ENCODE measurements at regions not wholly inside any gene's neighbourhood (a gene's known extent, or its start where the extent isn't known, plus 50 kb on each side); places are given as distances from the start of the nearest gene placed in this dataset.

DNA sequence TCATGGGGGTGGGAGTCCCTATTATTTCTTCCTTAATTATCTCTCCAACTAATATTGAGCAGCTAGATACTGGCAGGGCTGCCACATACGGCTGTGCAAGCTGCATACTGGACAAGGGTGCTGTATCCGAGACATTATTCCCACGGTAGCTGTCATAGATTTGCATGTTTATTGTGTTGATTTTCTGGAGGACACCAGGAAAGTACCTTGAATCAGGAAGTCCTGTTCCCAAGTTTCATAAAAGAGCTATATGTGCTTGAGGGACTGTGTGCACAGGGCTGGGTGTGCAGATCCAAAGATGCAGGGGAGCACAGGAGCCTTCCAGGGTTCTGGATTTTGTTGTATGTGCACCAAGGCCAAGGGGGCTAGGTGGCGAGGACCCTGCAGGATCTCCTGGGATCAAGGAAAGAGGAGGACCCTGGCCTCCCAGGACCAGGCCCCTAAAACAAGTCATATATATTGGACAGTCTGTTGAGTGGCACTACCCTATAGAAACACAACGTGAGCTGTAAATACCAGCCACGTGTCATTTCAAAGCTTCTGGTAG lies 119.2 kb upstream of the ALDH1A3 start:
- intact Hi-C loops (cut with micrococcal nuclease) = no loop called here
- Histone ChIP-seq H3K27me3 (ENCODE audit: insufficient read depth, low read length) (no peaks in the 10 kb centered on the region), H3K4me1 (ENCODE audit: control insufficient read depth in 1 of 2, insufficient read depth in 2 of 2, low read length in 2 of 2) (peaks cover 29 to 79% of the 10 kb centered on the region in 2 experiments), H3K27ac (ENCODE audit: low read depth, low read length) (peak overlapping the region; percentile 50), H3K4me2 (ENCODE audit: low read length) (peak overlapping the region; percentile 74), H3K9me2 (ENCODE audit: insufficient read depth) (no peaks in the 10 kb centered on the region), H3K9ac (ENCODE audit: low read length) (peak overlapping the region; percentile 56), H2AFZ (ENCODE audit: low read depth, low read length, poor library complexity, severe bottlenecking) (peak overlapping the region; percentile 90), H3K9me3 (ENCODE audit: control insufficient read depth in 1 of 2, insufficient read depth in 1 of 2, low read depth in 1 of 2, low read length in 2 of 2) (no peaks in the 10 kb centered on the region), H3K79me2 (ENCODE audit: insufficient read depth, low read length) (no peaks in the 10 kb centered on the region), H3K4me3 (replicated peaks in 1 of 2; ENCODE audit: low read depth in 1 of 2, low read length in 2 of 2) (peak overlapping the region; percentile 17 to 42; a peak in 2 of 4 replicates), H3K36me3 (ENCODE audit: control insufficient read depth in 1 of 2, insufficient read depth in 2 of 2, low read length in 2 of 2) (no peaks in the 10 kb centered on the region), H4K20me1 (ENCODE audit: insufficient read depth) (no peaks in the 10 kb centered on the region)
- no TSS peak for BruUV-seq (replicated peaks)
- TF ChIP-seq JUND (IDR thresholded peaks at IDR 0.05) = no peak
- TF ChIP-seq EGR1 (IDR thresholded peaks at IDR 0.05; ENCODE audit: low read depth) = no peak
- no peak for TF ChIP-seq CBX3 (IDR thresholded peaks at IDR 0.05; ENCODE audit: low read depth)
- TF ChIP-seq SP1 (IDR thresholded peaks at IDR 0.05; ENCODE audit: low read depth) = no peak
- TF ChIP-seq, protein P1, sequence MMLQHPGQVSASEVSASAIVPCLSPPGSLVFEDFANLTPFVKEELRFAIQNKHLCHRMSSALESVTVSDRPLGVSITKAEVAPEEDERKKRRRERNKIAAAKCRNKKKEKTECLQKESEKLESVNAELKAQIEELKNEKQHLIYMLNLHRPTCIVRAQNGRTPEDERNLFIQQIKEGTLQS (IDR thresholded peaks at IDR 0.05) = no peak
- no peak for TF ChIP-seq REST (IDR thresholded peaks at IDR 0.05; ENCODE audit: low read depth)
- TF ChIP-seq RAD21 (IDR thresholded peaks at IDR 0.05; ENCODE audit: low read depth) = no peak
- TF ChIP-seq EZH2 (IDR thresholded peaks at IDR 0.05) = no peak
- ATAC-seq = peak; percentile 21
- ChIA-PET CTCF (no interaction called here), RAD21 (ENCODE audit: low non-redundant PET in 1 of 2, low total read pairs in 2 of 2, uncharacterized antibody in 2 of 2, unreplicated experiment in 2 of 2) (no interaction called here), POLR2A (interaction anchor here (1.3 kb wide), 3 partner anchors 9 to 47 kb away, joined by 3 to 6 read pairs (median 3); no protein-coding TSS in a partner anchor)
- no peak for DNase-seq (ENCODE audit: low read depth, low spot score)
